Panc1 (cell line): ENCODE measurements at regions not wholly inside any gene's neighbourhood (a gene's known extent, or its start where the extent isn't known, plus 50 kb on each side); places are given as distances from the start of the nearest gene placed in this dataset.

ENCODE experiments used
- POLR2AphosphoS5 ChIP-seq: IDR thresholded peaks from 2 replicates; pipeline ENCODE4 v1.6.1; 2012; ENCODE audit warnings: mild to moderate bottlenecking, low read depth, low read length, moderate library complexity
- SIN3A ChIP-seq: IDR thresholded peaks from 2 replicates; pipeline ENCODE4 v1.6.1; 2012; ENCODE audit warnings: low read depth, mild to moderate bottlenecking, low read length, moderate library complexity, borderline replicate concordance; ENCODE audit not compliant: insufficient read depth
- TCF7L2 ChIP-seq: IDR thresholded peaks from 2 replicates; pipeline ENCODE4 v1.6.1; 2011; ENCODE audit warnings: mild to moderate bottlenecking, low read depth, low read length, inconsistent platforms
- TF ChIP-seq, protein P1 (sequence below): fragments of 450-650 bp; IDR thresholded peaks from 2 replicates; pipeline ENCODE4 v1.5.1; 2017; ENCODE audit warnings: mild to moderate bottlenecking
- TF ChIP-seq, protein P2 (sequence below), 2 experiments: IDR thresholded peaks; 2 replicates each; pipeline ENCODE4 v1.6.1; 2011 to 2012; ENCODE audit warnings: low read depth in 2 of 2, control low read depth in 1 of 2, low read length in 1 of 2, mild to moderate bottlenecking in 1 of 2, moderate library complexity in 1 of 2; ENCODE audit not compliant: insufficient read depth in 1 of 2

DNA sequence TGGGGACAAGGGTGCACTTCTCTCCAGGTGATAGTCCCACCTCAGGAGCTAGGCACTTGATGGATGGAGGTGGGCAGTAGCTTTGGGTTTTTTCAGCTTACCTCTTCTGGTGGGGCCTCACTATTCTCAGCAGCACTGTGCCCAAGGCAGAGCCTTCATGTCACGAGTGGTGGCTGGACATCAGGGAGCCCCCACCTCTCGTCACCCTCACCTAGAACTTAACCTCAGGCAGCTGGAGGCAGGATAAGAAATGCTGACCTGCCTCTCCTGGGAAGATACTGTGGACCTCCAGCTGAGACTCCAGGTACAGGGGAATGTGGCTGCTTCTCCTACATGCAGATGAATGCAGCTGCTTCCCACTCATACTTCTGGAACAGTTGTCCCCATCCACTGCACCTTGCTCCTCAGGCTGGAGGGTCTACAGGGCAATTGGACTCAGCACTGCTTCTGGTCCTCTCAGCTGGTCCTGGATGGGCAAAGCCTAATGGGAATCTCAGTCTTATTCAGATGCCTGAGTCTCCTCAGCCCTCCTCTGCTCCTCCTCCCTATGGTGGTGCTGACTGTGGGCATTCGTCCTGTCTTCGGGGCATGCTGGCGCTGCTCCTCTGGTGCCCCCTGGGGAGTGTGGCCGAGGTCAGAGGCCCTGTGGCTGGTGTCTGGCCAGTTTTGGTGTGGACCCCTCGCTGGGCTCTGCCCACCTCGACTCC lies 129.9 kb downstream of the KLF13 start:
- TF ChIP-seq, protein P1, sequence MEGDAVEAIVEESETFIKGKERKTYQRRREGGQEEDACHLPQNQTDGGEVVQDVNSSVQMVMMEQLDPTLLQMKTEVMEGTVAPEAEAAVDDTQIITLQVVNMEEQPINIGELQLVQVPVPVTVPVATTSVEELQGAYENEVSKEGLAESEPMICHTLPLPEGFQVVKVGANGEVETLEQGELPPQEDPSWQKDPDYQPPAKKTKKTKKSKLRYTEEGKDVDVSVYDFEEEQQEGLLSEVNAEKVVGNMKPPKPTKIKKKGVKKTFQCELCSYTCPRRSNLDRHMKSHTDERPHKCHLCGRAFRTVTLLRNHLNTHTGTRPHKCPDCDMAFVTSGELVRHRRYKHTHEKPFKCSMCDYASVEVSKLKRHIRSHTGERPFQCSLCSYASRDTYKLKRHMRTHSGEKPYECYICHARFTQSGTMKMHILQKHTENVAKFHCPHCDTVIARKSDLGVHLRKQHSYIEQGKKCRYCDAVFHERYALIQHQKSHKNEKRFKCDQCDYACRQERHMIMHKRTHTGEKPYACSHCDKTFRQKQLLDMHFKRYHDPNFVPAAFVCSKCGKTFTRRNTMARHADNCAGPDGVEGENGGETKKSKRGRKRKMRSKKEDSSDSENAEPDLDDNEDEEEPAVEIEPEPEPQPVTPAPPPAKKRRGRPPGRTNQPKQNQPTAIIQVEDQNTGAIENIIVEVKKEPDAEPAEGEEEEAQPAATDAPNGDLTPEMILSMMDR: no peak
- TF ChIP-seq SIN3A (no peak), POLR2AphosphoS5 (no peak), TCF7L2 (no peak)
- TF ChIP-seq, protein P2, sequence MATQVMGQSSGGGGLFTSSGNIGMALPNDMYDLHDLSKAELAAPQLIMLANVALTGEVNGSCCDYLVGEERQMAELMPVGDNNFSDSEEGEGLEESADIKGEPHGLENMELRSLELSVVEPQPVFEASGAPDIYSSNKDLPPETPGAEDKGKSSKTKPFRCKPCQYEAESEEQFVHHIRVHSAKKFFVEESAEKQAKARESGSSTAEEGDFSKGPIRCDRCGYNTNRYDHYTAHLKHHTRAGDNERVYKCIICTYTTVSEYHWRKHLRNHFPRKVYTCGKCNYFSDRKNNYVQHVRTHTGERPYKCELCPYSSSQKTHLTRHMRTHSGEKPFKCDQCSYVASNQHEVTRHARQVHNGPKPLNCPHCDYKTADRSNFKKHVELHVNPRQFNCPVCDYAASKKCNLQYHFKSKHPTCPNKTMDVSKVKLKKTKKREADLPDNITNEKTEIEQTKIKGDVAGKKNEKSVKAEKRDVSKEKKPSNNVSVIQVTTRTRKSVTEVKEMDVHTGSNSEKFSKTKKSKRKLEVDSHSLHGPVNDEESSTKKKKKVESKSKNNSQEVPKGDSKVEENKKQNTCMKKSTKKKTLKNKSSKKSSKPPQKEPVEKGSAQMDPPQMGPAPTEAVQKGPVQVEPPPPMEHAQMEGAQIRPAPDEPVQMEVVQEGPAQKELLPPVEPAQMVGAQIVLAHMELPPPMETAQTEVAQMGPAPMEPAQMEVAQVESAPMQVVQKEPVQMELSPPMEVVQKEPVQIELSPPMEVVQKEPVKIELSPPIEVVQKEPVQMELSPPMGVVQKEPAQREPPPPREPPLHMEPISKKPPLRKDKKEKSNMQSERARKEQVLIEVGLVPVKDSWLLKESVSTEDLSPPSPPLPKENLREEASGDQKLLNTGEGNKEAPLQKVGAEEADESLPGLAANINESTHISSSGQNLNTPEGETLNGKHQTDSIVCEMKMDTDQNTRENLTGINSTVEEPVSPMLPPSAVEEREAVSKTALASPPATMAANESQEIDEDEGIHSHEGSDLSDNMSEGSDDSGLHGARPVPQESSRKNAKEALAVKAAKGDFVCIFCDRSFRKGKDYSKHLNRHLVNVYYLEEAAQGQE (IDR thresholded peaks at IDR 0.05; ENCODE audit: insufficient read depth in 1 of 2, low read depth in 2 of 2, low read length in 1 of 2): no peak
